ENCODE measurements at regions not wholly inside any gene's neighbourhood (a gene's known extent, or its start where the extent isn't known, plus 50 kb on each side); places are given as distances from the start of the nearest gene placed in this dataset.

- TF ChIP-seq CTBP1 (IDR thresholded peaks at IDR 0.05; ENCODE audit: borderline replicate concordance): no peak
- TF ChIP-seq FOXK2 (IDR thresholded peaks at IDR 0.05): no peak
- no peak for TF ChIP-seq SP1 (IDR thresholded peaks at IDR 0.05)
- no peak for TF ChIP-seq FOXM1 (IDR thresholded peaks at IDR 0.05; ENCODE audit: borderline replicate concordance)
- no peak for TF ChIP-seq HDGF (IDR thresholded peaks at IDR 0.05; ENCODE audit: borderline replicate concordance)
- TF ChIP-seq, protein P1, sequence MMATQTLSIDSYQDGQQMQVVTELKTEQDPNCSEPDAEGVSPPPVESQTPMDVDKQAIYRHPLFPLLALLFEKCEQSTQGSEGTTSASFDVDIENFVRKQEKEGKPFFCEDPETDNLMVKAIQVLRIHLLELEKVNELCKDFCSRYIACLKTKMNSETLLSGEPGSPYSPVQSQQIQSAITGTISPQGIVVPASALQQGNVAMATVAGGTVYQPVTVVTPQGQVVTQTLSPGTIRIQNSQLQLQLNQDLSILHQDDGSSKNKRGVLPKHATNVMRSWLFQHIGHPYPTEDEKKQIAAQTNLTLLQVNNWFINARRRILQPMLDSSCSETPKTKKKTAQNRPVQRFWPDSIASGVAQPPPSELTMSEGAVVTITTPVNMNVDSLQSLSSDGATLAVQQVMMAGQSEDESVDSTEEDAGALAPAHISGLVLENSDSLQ (IDR thresholded peaks at IDR 0.05): no peak
Observed at GRCh38 chr18:46242183-46242582, 138.0 kb downstream of the HAUS1 start.
